Effector memory CD4-positive, alpha-beta T cell (primary cell): ENCODE measurements at regions not wholly inside any gene's neighbourhood (a gene's known extent, or its start where the extent isn't known, plus 50 kb on each side); places are given as distances from the start of the nearest gene placed in this dataset.
"Not testable (repeated sequence)": the region's sequence is repeated elsewhere in the genome, so short reads cannot be mapped to it uniquely, and the experiment has no call there.

Source experiments
- DNase-seq, 3 donors: peaks; one replicate each; pipeline ENCODE4 v3.0.0-alpha.2; 2020
- H3K27ac ChIP-seq: 2 replicates; pipeline ENCODE4 v1.7.0; 2013; ENCODE audit warnings: mild to moderate bottlenecking, low read length, moderate library complexity; ENCODE audit not compliant: insufficient read depth, poor library complexity, severe bottlenecking
- H3K27me3 ChIP-seq: replicated peaks from 2 replicates; pipeline ENCODE4 v1.7.0; 2013; ENCODE audit warnings: mild to moderate bottlenecking, low read length; ENCODE audit not compliant: insufficient read depth, control insufficient read depth, poor library complexity, severe bottlenecking
- H3K36me3 ChIP-seq: 2 replicates; pipeline ENCODE4 v1.7.0; 2013; ENCODE audit warnings: mild to moderate bottlenecking, low read length, moderate library complexity; ENCODE audit not compliant: control insufficient read depth, insufficient read depth
- H3K4me1 ChIP-seq: 2 replicates; pipeline ENCODE4 v1.7.0; 2013; ENCODE audit warnings: low read length, mild to moderate bottlenecking; ENCODE audit not compliant: control insufficient read depth, insufficient read depth, poor library complexity, severe bottlenecking
- H3K4me3 ChIP-seq: 2 replicates; pipeline ENCODE4 v1.7.0; 2013; ENCODE audit warnings: low read length, low read depth, mild to moderate bottlenecking; ENCODE audit not compliant: insufficient read depth, poor library complexity, severe bottlenecking
- H3K9me3 ChIP-seq: 2 replicates; pipeline ENCODE4 v1.7.0; 2013; ENCODE audit warnings: mild to moderate bottlenecking, low read length, moderate library complexity; ENCODE audit not compliant: control insufficient read depth

- DNase-seq = no peak
- Histone ChIP-seq H3K4me1 (no peaks in the 10 kb centered on the region), H3K27me3 (no peaks in the 10 kb centered on the region), H3K27ac (no peak overlapping the region), H3K4me3 (no peak overlapping the region), H3K9me3 (no peaks in the 10 kb centered on the region), H3K36me3 (no peaks in the 10 kb centered on the region)
These were observed 1227.6 kb upstream of the EPHA6 start for GRCh38 chr3:95586754-95587153.

- H3K27ac ChIP-seq, H3K36me3 ChIP-seq, H3K4me1 ChIP-seq, DNase-seq, H3K4me3 ChIP-seq, H3K9me3 ChIP-seq, H3K27me3 ChIP-seq: not testable (repeated sequence)
These were observed 1226.8 kb upstream of the EPHA6 start for GRCh38 chr3:95587641-95588040.

- Histone ChIP-seq H3K36me3 (no peaks in the 10 kb centered on the region), H3K4me1 (no peaks in the 10 kb centered on the region), H3K27me3 (no peaks in the 10 kb centered on the region), H3K9me3 (no peaks in the 10 kb centered on the region), H3K27ac (no peak overlapping the region), H3K4me3 (no peak overlapping the region)
- DNase-seq = no peak
These were observed 1225.9 kb upstream of the EPHA6 start for GRCh38 chr3:95588473-95588872.

- DNase-seq = no peak
- Histone ChIP-seq H3K4me1 (no peaks in the 10 kb centered on the region), H3K27ac (no peak overlapping the region), H3K27me3 (no peaks in the 10 kb centered on the region), H3K4me3 (no peak overlapping the region), H3K9me3 (no peaks in the 10 kb centered on the region), H3K36me3 (no peaks in the 10 kb centered on the region)
These were observed 1218.8 kb upstream of the EPHA6 start for GRCh38 chr3:95595416-95596075.

GRCh38 chr3:95607926-95608325 lies 1206.5 kb upstream of the EPHA6 start:
- no peaks in the 10 kb centered on the region for H3K27me3 ChIP-seq
- H3K9me3 ChIP-seq = no peaks in the 10 kb centered on the region
- H3K4me3 ChIP-seq = no peak overlapping the region
- H3K36me3 ChIP-seq = no peaks in the 10 kb centered on the region
- H3K4me1 ChIP-seq = no peaks in the 10 kb centered on the region
- no peak overlapping the region for H3K27ac ChIP-seq
- DNase-seq = no peak

GRCh38 chr3:95609411-95609810 lies 1205.0 kb upstream of the EPHA6 start:
- no peak overlapping the region for H3K4me3 ChIP-seq
- no peaks in the 10 kb centered on the region for H3K9me3 ChIP-seq
- H3K27me3 ChIP-seq = no peaks in the 10 kb centered on the region
- no peak for DNase-seq
- no peaks in the 10 kb centered on the region for H3K36me3 ChIP-seq
- no peaks in the 10 kb centered on the region for H3K4me1 ChIP-seq
- H3K27ac ChIP-seq = no peak overlapping the region

GRCh38 chr3:95612611-95613010 lies 1201.8 kb upstream of the EPHA6 start:
- H3K36me3 ChIP-seq = no peaks in the 10 kb centered on the region
- no peak overlapping the region for H3K4me3 ChIP-seq
- DNase-seq = no peak
- H3K27me3 ChIP-seq = no peaks in the 10 kb centered on the region
- H3K9me3 ChIP-seq = no peaks in the 10 kb centered on the region
- no peak overlapping the region for H3K27ac ChIP-seq
- no peaks in the 10 kb centered on the region for H3K4me1 ChIP-seq

- no peak overlapping the region for H3K27ac ChIP-seq
- H3K4me1 ChIP-seq = no peaks in the 10 kb centered on the region
- no peaks in the 10 kb centered on the region for H3K9me3 ChIP-seq
- no peaks in the 10 kb centered on the region for H3K36me3 ChIP-seq
- no peaks in the 10 kb centered on the region for H3K27me3 ChIP-seq
- no peak for DNase-seq
- H3K4me3 ChIP-seq = no peak overlapping the region
These were observed 1200.4 kb upstream of the EPHA6 start for GRCh38 chr3:95613993-95614392.

GRCh38 chr3:95615592-95616310 lies 1198.6 kb upstream of the EPHA6 start:
- Histone ChIP-seq H3K9me3 (no peaks in the 10 kb centered on the region), H3K36me3 (no peaks in the 10 kb centered on the region), H3K27ac (no peak overlapping the region), H3K4me3 (no peak overlapping the region), H3K27me3 (no peaks in the 10 kb centered on the region), H3K4me1 (no peaks in the 10 kb centered on the region)
- DNase-seq = no peak

- no peaks in the 10 kb centered on the region for H3K9me3 ChIP-seq
- H3K27me3 ChIP-seq = no peaks in the 10 kb centered on the region
- no peak overlapping the region for H3K4me3 ChIP-seq
- H3K27ac ChIP-seq = no peak overlapping the region
- no peak for DNase-seq
- no peaks in the 10 kb centered on the region for H3K4me1 ChIP-seq
- no peaks in the 10 kb centered on the region for H3K36me3 ChIP-seq
These were observed 1188.3 kb upstream of the EPHA6 start for GRCh38 chr3:95626107-95626506.
